ENCODE measurements at regions not wholly inside any gene's neighbourhood (a gene's known extent, or its start where the extent isn't known, plus 50 kb on each side); places are given as distances from the start of the nearest gene placed in this dataset.

DNA sequence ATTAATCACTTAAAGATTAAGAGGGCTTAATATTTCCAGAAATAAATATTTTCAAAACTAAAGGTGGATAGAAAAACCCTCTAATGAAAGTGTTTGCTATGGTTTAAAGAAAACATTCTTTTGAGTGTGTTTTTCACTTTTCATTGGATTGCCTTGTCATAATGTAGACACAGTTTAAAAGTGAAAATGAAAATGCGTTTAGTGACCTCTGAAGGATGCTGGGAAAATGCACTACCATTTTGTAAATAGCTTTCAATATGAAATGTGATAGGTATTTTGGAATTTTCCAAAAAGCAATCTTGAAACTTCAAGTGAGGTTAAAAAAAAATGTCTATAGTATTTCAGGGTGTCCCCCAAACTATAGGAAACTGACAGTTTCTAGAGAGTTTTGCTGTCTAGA is 642.2 kb downstream of the C4orf33 start:
- TF ChIP-seq POLR2AphosphoS5 (IDR thresholded peaks at IDR 0.05) (no peak), EP300 (IDR thresholded peaks at IDR 0.05) (no peak), POLR2A (IDR thresholded peaks at IDR 0.05) (no peak)
- TF ChIP-seq, protein P1, sequence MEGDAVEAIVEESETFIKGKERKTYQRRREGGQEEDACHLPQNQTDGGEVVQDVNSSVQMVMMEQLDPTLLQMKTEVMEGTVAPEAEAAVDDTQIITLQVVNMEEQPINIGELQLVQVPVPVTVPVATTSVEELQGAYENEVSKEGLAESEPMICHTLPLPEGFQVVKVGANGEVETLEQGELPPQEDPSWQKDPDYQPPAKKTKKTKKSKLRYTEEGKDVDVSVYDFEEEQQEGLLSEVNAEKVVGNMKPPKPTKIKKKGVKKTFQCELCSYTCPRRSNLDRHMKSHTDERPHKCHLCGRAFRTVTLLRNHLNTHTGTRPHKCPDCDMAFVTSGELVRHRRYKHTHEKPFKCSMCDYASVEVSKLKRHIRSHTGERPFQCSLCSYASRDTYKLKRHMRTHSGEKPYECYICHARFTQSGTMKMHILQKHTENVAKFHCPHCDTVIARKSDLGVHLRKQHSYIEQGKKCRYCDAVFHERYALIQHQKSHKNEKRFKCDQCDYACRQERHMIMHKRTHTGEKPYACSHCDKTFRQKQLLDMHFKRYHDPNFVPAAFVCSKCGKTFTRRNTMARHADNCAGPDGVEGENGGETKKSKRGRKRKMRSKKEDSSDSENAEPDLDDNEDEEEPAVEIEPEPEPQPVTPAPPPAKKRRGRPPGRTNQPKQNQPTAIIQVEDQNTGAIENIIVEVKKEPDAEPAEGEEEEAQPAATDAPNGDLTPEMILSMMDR (IDR thresholded peaks at IDR 0.05): no peak
- Histone ChIP-seq H3K27ac (no peak overlapping the region), H3K9me3 (no peaks in the 10 kb centered on the region), H3K27me3 (no peaks in the 10 kb centered on the region), H3K36me3 (no peaks in the 10 kb centered on the region), H3K4me1 (no peaks in the 10 kb centered on the region), H3K4me3 (no peak overlapping the region)
- WGBS, 2 donors (ENCODE audit: low coverage in 1 of 2): 68 to 100% methylated on average over 1 of the region's 1 CpG
- ATAC-seq: no peak

DNA sequence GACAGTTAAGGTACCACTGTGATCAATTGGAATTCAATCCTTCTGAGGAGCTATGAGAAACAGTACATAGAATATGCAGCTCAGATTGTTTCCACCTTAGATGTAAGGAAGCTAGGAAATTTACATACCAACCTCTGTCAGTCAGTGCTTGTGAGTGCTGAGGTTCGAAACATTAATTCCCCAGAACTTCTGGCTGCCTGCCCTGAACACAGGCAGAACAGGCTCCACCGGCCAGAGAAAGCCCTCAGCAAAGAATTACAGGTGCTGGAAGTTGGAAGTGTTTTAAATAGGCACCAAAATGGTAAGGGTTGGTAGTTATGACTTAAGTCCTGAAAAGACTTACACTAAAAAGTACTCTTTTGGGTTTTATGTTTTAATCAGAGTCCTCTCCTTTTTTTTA is 651.8 kb downstream of the C4orf33 start:
- H3K4me1 ChIP-seq: peaks cover 0 to 5% (median 0%) of the 10 kb centered on the region in 3 donors
- ATAC-seq: no peak
- 17 to 18% methylated on average over 1 to 2 of the region's 2 CpGs for WGBS, 2 donors (ENCODE audit: low coverage in 1 of 2)
- no peak overlapping the region for H3K4me3 ChIP-seq
- no peak overlapping the region for H3K27ac ChIP-seq
- H3K9me3 ChIP-seq: no peaks in the 10 kb centered on the region
- no peaks in the 10 kb centered on the region for H3K27me3 ChIP-seq
- TF ChIP-seq, protein P1 (IDR thresholded peaks at IDR 0.05): no peak
- TF ChIP-seq POLR2A (IDR thresholded peaks at IDR 0.05) (no peak), EP300 (IDR thresholded peaks at IDR 0.05) (no peak), POLR2AphosphoS5 (IDR thresholded peaks at IDR 0.05) (no peak)
- no peaks in the 10 kb centered on the region for H3K36me3 ChIP-seq

DNA sequence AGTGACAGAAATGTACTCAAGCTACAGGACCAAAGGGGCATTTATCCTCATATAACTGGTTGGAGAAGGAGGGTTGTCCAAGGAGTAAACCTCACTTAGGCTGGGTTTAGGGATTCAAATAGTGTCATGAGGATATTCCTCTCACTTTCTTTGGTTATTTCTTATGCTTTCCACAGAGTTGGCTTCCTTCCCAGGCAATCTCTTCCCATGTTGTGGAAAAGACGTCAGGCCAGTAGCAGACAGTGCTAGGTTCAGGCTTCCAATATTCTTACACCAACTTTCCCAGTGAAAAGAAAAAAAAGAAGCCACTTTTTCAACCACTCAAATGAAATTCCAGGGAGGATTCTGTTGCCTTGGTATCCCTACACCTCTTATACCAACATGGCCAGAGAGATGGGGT is 653.0 kb downstream of the C4orf33 start:
- H3K27ac ChIP-seq: no peak overlapping the region
- TF ChIP-seq, protein P1 (IDR thresholded peaks at IDR 0.05): no peak
- no peak for TF ChIP-seq POLR2AphosphoS5 (IDR thresholded peaks at IDR 0.05)
- TF ChIP-seq POLR2A (IDR thresholded peaks at IDR 0.05): no peak
- TF ChIP-seq EP300 (IDR thresholded peaks at IDR 0.05): no peak
- H3K27me3 ChIP-seq: no peaks in the 10 kb centered on the region
- no peak for ATAC-seq
- WGBS, 2 donors (ENCODE audit: low coverage in 1 of 2): 20 to 25% methylated on average over 1 of the region's 1 CpG
- peaks cover 0 to 5% (median 0%) of the 10 kb centered on the region in 3 donors for H3K4me1 ChIP-seq
- H3K4me3 ChIP-seq: no peak overlapping the region
- H3K9me3 ChIP-seq: no peaks in the 10 kb centered on the region
- H3K36me3 ChIP-seq: no peaks in the 10 kb centered on the region

- Histone ChIP-seq H3K4me3 (no peak overlapping the region), H3K36me3 (no peaks in the 10 kb centered on the region), H3K4me1 (peaks cover 0 to 5% (median 0%) of the 10 kb centered on the region in 3 donors), H3K27ac (no peak overlapping the region), H3K27me3 (no peaks in the 10 kb centered on the region), H3K9me3 (no peaks in the 10 kb centered on the region)
- no peak for ATAC-seq
- WGBS, 2 donors (ENCODE audit: low coverage in 1 of 2): 50 to 67% methylated on average over 1 to 2 of the region's 2 CpGs
- TF ChIP-seq POLR2AphosphoS5 (IDR thresholded peaks at IDR 0.05) (no peak), EP300 (IDR thresholded peaks at IDR 0.05) (no peak), POLR2A (IDR thresholded peaks at IDR 0.05) (no peak)
- TF ChIP-seq, protein P1 (IDR thresholded peaks at IDR 0.05): no peak
These were observed 655.7 kb downstream of the C4orf33 start for GRCh38 chr4:129751646-129752045.

DNA sequence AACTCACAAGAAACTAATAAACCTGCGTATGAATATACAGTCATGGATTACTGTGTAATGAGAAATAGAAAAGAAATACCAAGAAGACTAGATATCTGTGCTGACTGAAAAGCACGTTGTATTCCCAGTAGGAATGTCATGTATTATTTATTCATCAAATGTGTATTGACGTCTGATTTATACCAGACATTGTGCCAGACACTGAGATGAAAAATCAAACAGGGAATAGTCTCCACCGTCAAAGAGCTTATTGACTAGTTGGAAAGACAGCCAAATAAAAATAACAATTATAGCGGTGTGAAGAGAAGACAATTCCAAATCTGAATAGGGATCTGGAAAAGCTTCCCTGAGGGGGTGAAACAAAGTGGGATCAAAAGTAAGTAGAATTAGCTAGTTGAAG is 687.6 kb downstream of the C4orf33 start:
- no peak overlapping the region for H3K27ac ChIP-seq
- H3K36me3 ChIP-seq: no peaks in the 10 kb centered on the region
- no peak for ATAC-seq
- H3K4me1 ChIP-seq: no peaks in the 10 kb centered on the region
- H3K9me3 ChIP-seq: no peaks in the 10 kb centered on the region
- H3K4me3 ChIP-seq: no peak overlapping the region
- WGBS, 2 donors (ENCODE audit: low coverage in 1 of 2): 58 to 79% methylated on average over 5 of the region's 5 CpGs
- TF ChIP-seq POLR2A (IDR thresholded peaks at IDR 0.05) (no peak), POLR2AphosphoS5 (IDR thresholded peaks at IDR 0.05) (no peak), EP300 (IDR thresholded peaks at IDR 0.05) (no peak)
- TF ChIP-seq, protein P1 (IDR thresholded peaks at IDR 0.05): no peak
- no peaks in the 10 kb centered on the region for H3K27me3 ChIP-seq

All from gastroesophageal sphincter (tissue), 4 donors.